Transverse colon (tissue), 3 donors: ENCODE measurements at regions not wholly inside any gene's neighbourhood (a gene's known extent, or its start where the extent isn't known, plus 50 kb on each side); places are given as distances from the start of the nearest gene placed in this dataset.

Experiments
- CTCF ChIP-seq, 5 experiments: fragments of 200-600 bp in 3 of 5; fragments of 450-650 bp in 2 of 5; sonication (generic) in 3 of 5; IDR thresholded peaks; 1 replicate in 2 of 5; 2 replicates in 3 of 5; pipeline ENCODE4 v1.5.1; 2016 to 2017; ENCODE audit warnings: antibody characterized with exemption in 5 of 5, inconsistent platforms in 3 of 5, mild to moderate bottlenecking in 2 of 5, moderate library complexity in 1 of 5
- POLR2A ChIP-seq: fragments of 450-650 bp; IDR thresholded peaks from one replicate; pipeline ENCODE4 v1.6.1; 2016; ENCODE audit warnings: antibody characterized with exemption, mild to moderate bottlenecking, moderate library complexity

DNA sequence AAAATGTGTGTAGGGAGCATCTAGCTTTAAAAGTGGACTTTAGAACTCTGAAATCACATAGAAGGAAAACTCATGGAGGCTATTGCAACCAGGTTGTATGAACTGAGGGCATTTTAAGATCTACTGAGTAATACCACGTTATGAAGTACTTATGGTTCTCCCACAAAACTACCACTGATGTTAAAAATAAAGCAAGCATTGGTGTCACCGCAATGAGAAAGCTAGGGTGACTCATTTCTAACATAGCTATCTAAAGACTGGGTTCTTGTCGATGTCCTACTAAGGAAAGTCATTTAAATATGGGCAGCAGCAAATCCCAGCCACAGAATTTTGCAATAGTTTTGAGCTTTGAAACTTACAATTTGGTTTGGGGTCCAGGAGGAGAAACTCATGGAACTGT is 584.8 kb downstream of the DIPK2A start:
- no peak for TF ChIP-seq CTCF (IDR thresholded peaks at IDR 0.05)
- no peak for TF ChIP-seq POLR2A
